ENCODE measurements at regions not wholly inside any gene's neighbourhood (a gene's known extent, or its start where the extent isn't known, plus 50 kb on each side); places are given as distances from the start of the nearest gene placed in this dataset.

DNA sequence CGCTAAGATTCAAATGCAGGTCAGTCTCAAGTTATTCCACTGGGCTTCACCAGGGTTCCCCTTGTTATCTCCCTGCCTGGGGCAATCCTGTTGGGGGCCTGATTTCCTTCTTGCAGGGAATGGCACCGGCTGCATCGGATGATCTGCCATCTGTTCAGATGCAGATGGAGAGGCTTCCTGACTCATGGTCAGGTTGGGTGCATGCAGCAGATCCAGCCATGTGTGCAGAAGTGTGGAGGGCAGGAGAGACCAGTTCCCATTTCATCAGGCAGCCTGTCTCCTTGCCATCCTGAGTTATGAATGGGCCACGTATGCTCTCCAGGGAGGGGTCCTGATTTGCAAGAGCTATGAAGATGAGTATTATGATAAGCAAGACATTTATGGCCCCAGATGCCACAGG, 161.2 kb upstream of the PLET1 start:
- Histone ChIP-seq H3K27me3 (ENCODE audit: control insufficient read depth, insufficient read depth, low read length) (peaks cover 3% of the 10 kb centered on the region), H3K9me3 (ENCODE audit: control insufficient read depth, low read depth, low read length) (no peaks in the 10 kb centered on the region), H3K4me1 (ENCODE audit: control insufficient read depth, insufficient read depth, low read length) (no peaks in the 10 kb centered on the region), H3K36me3 (ENCODE audit: control insufficient read depth, insufficient read depth, low read length) (no peaks in the 10 kb centered on the region), H3K4me3 (ENCODE audit: low read length) (no peak overlapping the region), H3K27ac (ENCODE audit: low read length) (no peak overlapping the region)
- WGBS (ENCODE audit: insufficient coverage, low lambda C conversion rate) = no CpG with 5 or more reads among the region's 4 CpGs
- DNase-seq = no peak

DNA sequence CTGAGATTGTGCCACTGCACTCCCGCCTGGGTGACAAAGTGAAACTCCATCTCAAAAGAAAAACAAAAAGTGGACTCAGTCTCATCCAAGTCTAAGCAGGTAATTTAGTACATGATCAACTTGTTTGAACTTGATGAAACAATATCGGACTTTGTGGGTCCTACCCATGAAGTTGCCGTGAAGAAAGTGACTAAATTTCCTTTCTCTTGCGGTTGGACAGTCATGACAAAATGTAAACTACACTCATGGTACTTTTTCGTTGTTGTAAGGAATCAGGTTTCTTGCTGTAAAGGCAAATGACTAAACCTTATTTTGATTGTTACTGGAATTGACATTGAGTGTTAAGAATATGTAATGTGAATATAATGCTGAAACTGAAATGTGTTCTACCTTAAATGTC, 164.5 kb upstream of the PLET1 start:
- WGBS (ENCODE audit: insufficient coverage, low lambda C conversion rate) = no CpG with 5 or more reads among the region's 5 CpGs
- Histone ChIP-seq H3K27ac (ENCODE audit: low read length) (no peak overlapping the region), H3K36me3 (ENCODE audit: control insufficient read depth, insufficient read depth, low read length) (no peaks in the 10 kb centered on the region), H3K9me3 (ENCODE audit: control insufficient read depth, low read depth, low read length) (no peaks in the 10 kb centered on the region), H3K4me3 (ENCODE audit: low read length) (no peak overlapping the region), H3K4me1 (ENCODE audit: control insufficient read depth, insufficient read depth, low read length) (no peaks in the 10 kb centered on the region), H3K27me3 (ENCODE audit: control insufficient read depth, insufficient read depth, low read length) (no peaks in the 10 kb centered on the region)
- DNase-seq = no peak

DNA sequence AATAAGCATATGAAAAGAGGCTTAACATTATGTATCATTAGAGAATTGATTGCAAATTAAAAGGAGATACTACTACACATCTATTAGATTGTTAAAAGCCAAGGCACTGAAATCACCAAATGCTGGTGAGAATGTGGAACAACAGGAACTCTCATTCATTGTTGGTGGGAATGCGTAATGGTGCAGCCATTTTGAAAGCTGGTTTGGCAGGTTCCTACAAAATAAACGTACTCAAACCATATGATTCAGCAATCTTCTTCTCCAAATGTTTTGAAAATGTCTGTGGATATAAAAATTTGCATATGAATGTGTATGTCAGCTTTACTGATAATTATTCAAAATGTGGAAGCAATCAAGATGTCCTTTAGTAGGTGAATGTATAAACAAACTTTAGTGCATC, 176.4 kb upstream of the PLET1 start:
- peaks cover 3% of the 10 kb centered on the region for H3K9me3 ChIP-seq (ENCODE audit: control insufficient read depth, low read depth, low read length)
- no peak overlapping the region for H3K27ac ChIP-seq (ENCODE audit: low read length)
- no peaks in the 10 kb centered on the region for H3K4me1 ChIP-seq (ENCODE audit: control insufficient read depth, insufficient read depth, low read length)
- no peaks in the 10 kb centered on the region for H3K36me3 ChIP-seq (ENCODE audit: control insufficient read depth, insufficient read depth, low read length)
- no peak for DNase-seq
- no CpG with 5 or more reads among the region's 2 CpGs for WGBS (ENCODE audit: insufficient coverage, low lambda C conversion rate)
- no peak overlapping the region for H3K4me3 ChIP-seq (ENCODE audit: low read length)
- no peaks in the 10 kb centered on the region for H3K27me3 ChIP-seq (ENCODE audit: control insufficient read depth, insufficient read depth, low read length)

DNA sequence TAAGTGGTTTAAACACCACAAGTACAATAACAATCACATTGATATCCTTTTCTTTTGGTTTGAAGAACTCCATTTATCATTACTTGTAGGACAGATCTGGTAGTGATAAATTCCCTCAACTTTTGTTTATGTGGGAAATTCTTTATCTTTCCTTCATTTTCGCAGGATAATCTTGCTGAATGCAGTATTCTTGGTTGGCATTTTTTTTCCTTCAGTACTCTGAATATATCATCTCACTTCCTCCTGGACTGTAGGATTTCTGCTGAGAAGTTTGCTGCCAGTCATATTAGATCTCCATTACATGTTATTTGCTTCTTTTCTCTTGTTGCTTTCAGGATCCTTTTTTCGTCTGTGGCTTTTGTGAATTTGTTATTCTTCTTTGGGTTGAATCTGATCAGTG, 179.0 kb upstream of the PLET1 start:
- Histone ChIP-seq H3K27me3 (ENCODE audit: control insufficient read depth, insufficient read depth, low read length) (no peaks in the 10 kb centered on the region), H3K9me3 (ENCODE audit: control insufficient read depth, low read depth, low read length) (peaks cover 4% of the 10 kb centered on the region), H3K4me3 (ENCODE audit: low read length) (no peak overlapping the region), H3K4me1 (ENCODE audit: control insufficient read depth, insufficient read depth, low read length) (no peaks in the 10 kb centered on the region), H3K27ac (ENCODE audit: low read length) (no peak overlapping the region), H3K36me3 (ENCODE audit: control insufficient read depth, insufficient read depth, low read length) (no peaks in the 10 kb centered on the region)
- no peak for DNase-seq
- WGBS (ENCODE audit: insufficient coverage, low lambda C conversion rate) = 72% methylated on average over 2 of the region's 2 CpGs

DNA sequence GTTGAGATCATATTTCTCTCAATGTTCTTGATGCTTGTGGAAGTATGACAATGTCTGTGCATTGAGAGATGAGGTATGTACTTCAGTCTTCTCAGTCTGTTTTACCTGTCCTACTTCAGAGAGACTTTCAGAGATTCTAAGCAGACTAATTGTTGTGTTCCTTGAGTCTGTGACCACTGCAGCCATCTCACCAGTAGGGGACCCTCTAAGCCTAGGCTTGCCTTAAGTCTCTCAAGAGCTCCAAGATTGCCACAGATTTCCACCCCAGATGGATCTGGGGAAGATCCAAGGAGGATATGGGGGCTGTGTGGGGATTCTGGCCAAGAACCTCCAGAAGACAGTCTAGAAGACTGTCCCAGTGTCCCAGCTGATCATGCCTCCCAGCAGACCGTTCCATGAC, 179.9 kb upstream of the PLET1 start:
- no peaks in the 10 kb centered on the region for H3K4me1 ChIP-seq (ENCODE audit: control insufficient read depth, insufficient read depth, low read length)
- DNase-seq = no peak
- WGBS (ENCODE audit: insufficient coverage, low lambda C conversion rate) = no CpG with 5 or more reads among the region's 1 CpG
- no peak overlapping the region for H3K27ac ChIP-seq (ENCODE audit: low read length)
- no peak overlapping the region for H3K4me3 ChIP-seq (ENCODE audit: low read length)
- H3K36me3 ChIP-seq (ENCODE audit: control insufficient read depth, insufficient read depth, low read length) = no peaks in the 10 kb centered on the region
- peaks cover 6% of the 10 kb centered on the region for H3K9me3 ChIP-seq (ENCODE audit: control insufficient read depth, low read depth, low read length)
- H3K27me3 ChIP-seq (ENCODE audit: control insufficient read depth, insufficient read depth, low read length) = no peaks in the 10 kb centered on the region

DNA sequence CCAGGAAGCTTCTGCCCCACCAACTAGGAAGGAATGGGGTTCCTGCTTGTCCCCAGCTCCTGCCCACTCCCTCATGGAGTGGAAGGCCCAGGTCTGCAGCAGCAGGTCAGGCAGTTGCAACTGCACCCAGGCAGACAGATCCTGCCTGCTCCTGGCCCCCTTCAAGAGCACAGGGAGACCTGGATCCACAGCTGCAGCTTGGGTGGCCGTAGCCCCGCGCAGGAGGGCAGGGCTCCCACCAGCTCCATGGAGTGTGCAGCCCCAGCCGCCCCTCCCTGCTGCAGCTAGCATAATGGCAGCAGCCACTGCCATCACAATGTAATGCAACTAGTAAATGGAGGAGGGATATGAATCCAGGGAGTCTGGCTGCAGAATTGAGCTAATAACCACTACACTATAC, 187.5 kb upstream of the PLET1 start:
- H3K4me3 ChIP-seq (ENCODE audit: low read length) = no peak overlapping the region
- no peak for DNase-seq
- peaks cover 3% of the 10 kb centered on the region for H3K9me3 ChIP-seq (ENCODE audit: control insufficient read depth, low read depth, low read length)
- H3K4me1 ChIP-seq (ENCODE audit: control insufficient read depth, insufficient read depth, low read length) = no peaks in the 10 kb centered on the region
- no peaks in the 10 kb centered on the region for H3K36me3 ChIP-seq (ENCODE audit: control insufficient read depth, insufficient read depth, low read length)
- no CpG with 5 or more reads among the region's 4 CpGs for WGBS (ENCODE audit: insufficient coverage, low lambda C conversion rate)
- H3K27me3 ChIP-seq (ENCODE audit: control insufficient read depth, insufficient read depth, low read length) = no peaks in the 10 kb centered on the region
- H3K27ac ChIP-seq (ENCODE audit: low read length) = no peak overlapping the region

DNA sequence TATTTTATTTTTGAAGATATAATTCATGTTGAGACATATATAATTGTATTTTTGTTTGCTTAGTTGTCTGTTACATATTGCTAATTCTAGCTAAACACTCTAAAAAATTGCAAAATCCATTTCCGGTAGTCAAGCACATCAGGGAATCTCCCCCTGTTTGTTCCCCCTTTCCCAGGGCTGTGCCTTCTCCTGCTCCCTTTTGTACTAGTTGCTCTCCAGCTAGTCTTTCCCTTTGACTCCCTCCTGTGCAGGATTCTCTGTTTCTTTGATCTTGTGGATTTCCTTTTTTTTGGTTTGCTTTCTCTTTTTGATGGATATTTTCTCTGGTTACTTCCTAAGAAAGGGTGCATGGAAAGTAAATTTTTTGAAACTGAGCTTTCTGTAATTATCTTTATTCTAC, 188.1 kb upstream of the PLET1 start:
- Histone ChIP-seq H3K27ac (ENCODE audit: low read length) (no peak overlapping the region), H3K4me3 (ENCODE audit: low read length) (no peak overlapping the region), H3K27me3 (ENCODE audit: control insufficient read depth, insufficient read depth, low read length) (no peaks in the 10 kb centered on the region), H3K36me3 (ENCODE audit: control insufficient read depth, insufficient read depth, low read length) (no peaks in the 10 kb centered on the region), H3K4me1 (ENCODE audit: control insufficient read depth, insufficient read depth, low read length) (no peaks in the 10 kb centered on the region), H3K9me3 (ENCODE audit: control insufficient read depth, low read depth, low read length) (peaks cover 3% of the 10 kb centered on the region)
- WGBS (ENCODE audit: insufficient coverage, low lambda C conversion rate) = no CpG with 5 or more reads among the region's 1 CpG
- DNase-seq = no peak

DNA sequence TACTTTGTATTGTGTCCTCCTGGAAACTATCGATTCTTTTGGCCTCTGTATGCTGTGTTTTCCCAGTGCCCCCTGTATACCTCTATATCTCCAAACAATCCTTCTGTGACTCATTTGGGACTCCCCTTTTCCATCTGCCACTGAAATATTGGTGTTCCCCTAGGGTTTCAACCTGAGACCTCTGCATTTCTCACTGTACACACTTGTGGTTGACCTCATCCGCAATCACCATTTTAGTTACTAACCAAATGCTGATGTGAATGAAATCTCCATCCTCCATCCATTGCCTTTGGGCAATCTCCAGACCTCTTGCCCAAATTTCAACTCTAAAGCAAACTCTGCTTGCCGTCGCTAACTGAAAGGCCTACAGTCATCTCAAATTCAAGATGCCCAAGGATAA, 190.6 kb upstream of the PLET1 start:
- H3K4me1 ChIP-seq (ENCODE audit: control insufficient read depth, insufficient read depth, low read length) = no peaks in the 10 kb centered on the region
- no peaks in the 10 kb centered on the region for H3K9me3 ChIP-seq (ENCODE audit: control insufficient read depth, low read depth, low read length)
- WGBS (ENCODE audit: insufficient coverage, low lambda C conversion rate) = 94% methylated on average over 2 of the region's 4 CpGs
- no peak for DNase-seq
- H3K36me3 ChIP-seq (ENCODE audit: control insufficient read depth, insufficient read depth, low read length) = no peaks in the 10 kb centered on the region
- H3K4me3 ChIP-seq (ENCODE audit: low read length) = no peak overlapping the region
- H3K27ac ChIP-seq (ENCODE audit: low read length) = no peak overlapping the region
- H3K27me3 ChIP-seq (ENCODE audit: control insufficient read depth, insufficient read depth, low read length) = no peaks in the 10 kb centered on the region

DNA sequence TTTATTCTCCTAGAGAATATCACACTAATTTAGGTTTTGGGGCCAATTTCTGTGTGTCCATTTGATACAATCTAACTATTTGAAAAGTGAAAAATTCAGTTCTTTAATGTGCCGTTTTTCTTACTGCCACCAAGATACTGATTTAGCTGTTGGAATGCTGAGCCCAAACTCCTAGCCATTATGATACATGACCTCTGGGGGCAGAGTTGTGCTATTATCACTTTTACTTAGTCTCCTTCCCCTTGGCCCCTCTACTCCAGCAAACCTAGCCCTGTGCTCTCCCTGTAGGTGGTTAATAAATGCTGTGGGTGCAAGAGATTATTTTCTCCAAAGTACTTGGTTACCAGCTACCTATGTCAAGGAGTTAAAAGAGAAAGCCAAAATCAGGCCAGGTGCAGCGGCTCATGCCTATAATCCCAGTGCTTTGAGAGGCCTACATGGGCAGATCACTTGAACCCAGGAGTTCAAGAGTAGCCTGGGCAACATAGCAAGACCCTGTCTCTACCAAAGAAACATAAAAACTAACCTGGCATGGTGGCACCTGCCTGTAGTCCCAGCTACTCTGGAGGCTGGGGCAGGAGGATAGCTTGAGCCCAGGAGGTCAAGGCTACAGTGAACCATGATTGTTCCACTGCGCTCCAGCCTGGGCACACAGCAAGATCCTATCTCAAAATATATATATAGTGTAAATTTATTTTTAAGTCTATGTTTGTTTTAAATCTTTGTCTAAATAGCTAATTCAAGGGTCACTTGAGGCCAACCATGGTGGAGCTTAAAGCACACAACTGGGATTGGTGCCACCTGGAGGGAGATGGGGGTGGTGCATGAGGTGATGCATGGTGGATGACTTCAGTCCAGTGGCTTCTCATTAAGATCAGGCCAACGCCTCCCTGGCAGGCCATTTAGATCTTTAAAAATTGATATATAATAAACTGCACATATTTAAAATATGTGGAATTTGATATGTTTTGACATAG, 193.2 kb upstream of the PLET1 start:
- H3K9me3 ChIP-seq (ENCODE audit: control insufficient read depth, low read depth, low read length) = no peaks in the 10 kb centered on the region
- H3K36me3 ChIP-seq (ENCODE audit: control insufficient read depth, insufficient read depth, low read length) = no peaks in the 10 kb centered on the region
- no peak overlapping the region for H3K4me3 ChIP-seq (ENCODE audit: low read length)
- WGBS (ENCODE audit: insufficient coverage, low lambda C conversion rate) = no CpG with 5 or more reads among the region's 4 CpGs
- no peaks in the 10 kb centered on the region for H3K4me1 ChIP-seq (ENCODE audit: control insufficient read depth, insufficient read depth, low read length)
- peak in 1 of 2 donors; percentile 9 for DNase-seq
- H3K27me3 ChIP-seq (ENCODE audit: control insufficient read depth, insufficient read depth, low read length) = no peaks in the 10 kb centered on the region
- H3K27ac ChIP-seq (ENCODE audit: low read length) = no peak overlapping the region

DNA sequence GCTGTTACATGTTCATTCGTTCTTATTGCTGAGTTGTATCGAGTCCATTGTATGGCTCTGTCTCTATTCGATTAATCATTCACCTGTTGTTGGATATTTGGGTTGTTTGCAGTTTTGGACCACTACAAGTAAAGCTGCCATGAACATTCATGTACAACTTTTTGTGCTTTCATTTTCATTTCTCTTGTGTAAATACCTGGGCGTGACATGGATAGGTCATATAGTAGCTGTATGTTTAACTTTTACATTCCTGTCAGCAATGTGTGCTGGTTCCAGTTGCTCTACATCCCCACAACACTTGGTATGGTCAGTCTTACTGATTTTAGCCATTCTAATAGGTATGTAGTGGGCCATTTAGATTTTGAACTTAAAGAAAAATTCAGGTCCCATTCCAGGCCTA, 194.2 kb upstream of the PLET1 start:
- no peaks in the 10 kb centered on the region for H3K4me1 ChIP-seq (ENCODE audit: control insufficient read depth, insufficient read depth, low read length)
- H3K9me3 ChIP-seq (ENCODE audit: control insufficient read depth, low read depth, low read length) = no peaks in the 10 kb centered on the region
- peak in 1 of 2 donors; percentile 9 for DNase-seq
- H3K4me3 ChIP-seq (ENCODE audit: low read length) = no peak overlapping the region
- H3K27ac ChIP-seq (ENCODE audit: low read length) = no peak overlapping the region
- H3K36me3 ChIP-seq (ENCODE audit: control insufficient read depth, insufficient read depth, low read length) = no peaks in the 10 kb centered on the region
- 54% methylated on average over 2 of the region's 4 CpGs for WGBS (ENCODE audit: insufficient coverage, low lambda C conversion rate)
- no peaks in the 10 kb centered on the region for H3K27me3 ChIP-seq (ENCODE audit: control insufficient read depth, insufficient read depth, low read length)

DNA sequence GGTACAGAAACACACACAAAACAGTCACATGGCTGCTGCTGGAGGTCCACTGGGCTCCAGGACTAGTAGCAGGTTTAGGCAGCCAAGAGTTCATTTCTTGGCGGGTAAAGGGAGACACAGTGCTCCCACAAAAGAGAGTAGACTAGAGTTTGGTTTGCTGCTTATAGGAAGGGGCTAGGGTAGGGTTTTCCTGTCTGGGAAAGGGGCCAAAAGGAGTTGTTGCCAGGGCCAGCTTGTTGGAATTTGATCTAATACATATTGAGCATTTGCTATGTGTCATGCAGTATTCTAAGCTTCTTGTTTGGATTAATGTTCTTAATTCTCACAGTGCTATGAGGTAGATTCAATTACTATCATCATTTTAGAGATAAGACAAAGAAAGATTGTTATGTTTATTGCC, 195.1 kb upstream of the PLET1 start:
- no peaks in the 10 kb centered on the region for H3K36me3 ChIP-seq (ENCODE audit: control insufficient read depth, insufficient read depth, low read length)
- no peak for DNase-seq
- WGBS (ENCODE audit: insufficient coverage, low lambda C conversion rate) = no CpG with 5 or more reads among the region's 1 CpG

More for the DNA sequence above, 195.1 kb upstream of the PLET1 start:
- H3K27ac ChIP-seq (ENCODE audit: low read length) = no peak overlapping the region
- H3K4me3 ChIP-seq (ENCODE audit: low read length) = no peak overlapping the region
- no peaks in the 10 kb centered on the region for H3K9me3 ChIP-seq (ENCODE audit: control insufficient read depth, low read depth, low read length)
- H3K27me3 ChIP-seq (ENCODE audit: control insufficient read depth, insufficient read depth, low read length) = no peaks in the 10 kb centered on the region
- no peaks in the 10 kb centered on the region for H3K4me1 ChIP-seq (ENCODE audit: control insufficient read depth, insufficient read depth, low read length)

Measured in large intestine (tissue), 3 donors.